ENCODE measurements at regions not wholly inside any gene's neighbourhood (a gene's known extent, or its start where the extent isn't known, plus 50 kb on each side); places are given as distances from the start of the nearest gene placed in this dataset.
A peak's percentile ranks its signal among the peaks of the same experiment; 100 is the strongest.

GRCh38 chr5:167773668-167774301, 517.7 kb upstream of the WWC1 start:
- H3K4me1 ChIP-seq (ENCODE audit: low read depth) = no peaks in the 10 kb centered on the region
- H3K4me3 ChIP-seq = no peak overlapping the region
- H3K27ac ChIP-seq = no peak overlapping the region
- H3K9me3 ChIP-seq (ENCODE audit: low read depth) = no peaks in the 10 kb centered on the region
- DNase-seq (ENCODE audit: low read depth in 1 of 2, low spot score in 1 of 2) = no peak
- no peaks in the 10 kb centered on the region for H3K36me3 ChIP-seq
- H3K27me3 ChIP-seq = no peaks in the 10 kb centered on the region
- no peak for TF ChIP-seq CTCF (IDR thresholded peaks at IDR 0.05; ENCODE audit: low read depth, low read length)

GRCh38 chr5:167777746-167778145, 513.7 kb upstream of the WWC1 start:
- no peaks in the 10 kb centered on the region for H3K27me3 ChIP-seq
- H3K27ac ChIP-seq = no peak overlapping the region
- no peak for TF ChIP-seq CTCF (IDR thresholded peaks at IDR 0.05; ENCODE audit: low read depth, low read length)
- no peak overlapping the region for H3K4me3 ChIP-seq
- no peaks in the 10 kb centered on the region for H3K36me3 ChIP-seq
- H3K9me3 ChIP-seq (ENCODE audit: low read depth) = no peaks in the 10 kb centered on the region
- no peaks in the 10 kb centered on the region for H3K4me1 ChIP-seq (ENCODE audit: low read depth)
- peak in 1 of 2 donors; percentile 52 for DNase-seq (ENCODE audit: low read depth in 1 of 2, low spot score in 1 of 2)

GRCh38 chr5:167778228-167778627, 513.2 kb upstream of the WWC1 start:
- Histone ChIP-seq H3K36me3 (no peaks in the 10 kb centered on the region), H3K27ac (no peak overlapping the region), H3K9me3 (ENCODE audit: low read depth) (no peaks in the 10 kb centered on the region), H3K4me3 (no peak overlapping the region), H3K4me1 (ENCODE audit: low read depth) (no peaks in the 10 kb centered on the region), H3K27me3 (no peaks in the 10 kb centered on the region)
- no peak for DNase-seq (ENCODE audit: low read depth in 1 of 2, low spot score in 1 of 2)
- no peak for TF ChIP-seq CTCF (IDR thresholded peaks at IDR 0.05; ENCODE audit: low read depth, low read length)

GRCh38 chr5:167779644-167780043, 511.8 kb upstream of the WWC1 start:
- DNase-seq (ENCODE audit: low read depth in 1 of 2, low spot score in 1 of 2) = peak in 1 of 2 donors; percentile 16

GRCh38 chr5:167780177-167780576, 511.3 kb upstream of the WWC1 start:
- Histone ChIP-seq H3K9me3 (ENCODE audit: low read depth) (no peaks in the 10 kb centered on the region), H3K4me3 (no peak overlapping the region), H3K4me1 (ENCODE audit: low read depth) (no peaks in the 10 kb centered on the region), H3K36me3 (no peaks in the 10 kb centered on the region), H3K27me3 (no peaks in the 10 kb centered on the region), H3K27ac (no peak overlapping the region)
- TF ChIP-seq CTCF (IDR thresholded peaks at IDR 0.05; ENCODE audit: low read depth, low read length) = no peak
- DNase-seq (ENCODE audit: low read depth in 1 of 2, low spot score in 1 of 2) = no peak

More at GRCh38 chr5:167779644-167780043, 511.8 kb upstream of the WWC1 start:
- H3K27ac ChIP-seq = no peak overlapping the region
- no peak overlapping the region for H3K4me3 ChIP-seq
- TF ChIP-seq CTCF (IDR thresholded peaks at IDR 0.05; ENCODE audit: low read depth, low read length) = no peak
- H3K27me3 ChIP-seq = no peaks in the 10 kb centered on the region
- no peaks in the 10 kb centered on the region for H3K36me3 ChIP-seq
- no peaks in the 10 kb centered on the region for H3K4me1 ChIP-seq (ENCODE audit: low read depth)
- no peaks in the 10 kb centered on the region for H3K9me3 ChIP-seq (ENCODE audit: low read depth)

Data from cardiac muscle cell (in vitro differentiated cells and primary cell).